Left lung (tissue), 4 donors: ENCODE measurements at regions not wholly inside any gene's neighbourhood (a gene's known extent, or its start where the extent isn't known, plus 50 kb on each side); places are given as distances from the start of the nearest gene placed in this dataset.

Source experiments
- ATAC-seq: fragments of 200-7000 bp; cut with Tn5 transposase; one replicate; pipeline ENCODE4 v1.9.1; 2020; ENCODE audit warnings: moderate library complexity
- DNase-seq, 4 donors: peaks; one replicate each; pipeline ENCODE4 v3.0.0-alpha.2; 2013 to 2020
- H3K27ac ChIP-seq, 2 donors: fragments of 200-600 bp; sonication (generic) in 1 of 2; one replicate each; pipeline versions ENCODE4 v1.5.0 to v1.8.0; 2020 to 2021
- H3K27me3 ChIP-seq, 2 donors: fragments of 200-600 bp; sonication (generic) in 1 of 2; one replicate each; pipeline versions ENCODE4 v1.5.0 to v1.8.0; 2020 to 2021
- H3K36me3 ChIP-seq, 2 donors: fragments of 200-600 bp; sonication (generic) in 1 of 2; one replicate each; pipeline versions ENCODE4 v1.5.0 to v1.8.0; 2020 to 2021
- H3K4me1 ChIP-seq, 2 donors: fragments of 200-600 bp; one replicate each; pipeline ENCODE4 v1.8.0; 2021
- H3K4me3 ChIP-seq, 2 donors: fragments of 200-600 bp; sonication (generic) in 1 of 2; one replicate each; pipeline versions ENCODE4 v1.5.0 to v1.8.0; 2020 to 2021; ENCODE audit warnings: mild to moderate bottlenecking in 1 of 2
- H3K9me3 ChIP-seq, 2 donors: fragments of 200-600 bp; sonication (generic) in 1 of 2; one replicate each; pipeline versions ENCODE4 v1.5.0 to v1.8.0; 2020 to 2021
- intact Hi-C, 2 donors: fragments of 100-400 bp; cut with DNase I; formaldehyde crosslinking; loops; one replicate each; pipeline versions ENCODE4 v1.11.2 to v1.14.2; 2022
- TF ChIP-seq, protein P1 (sequence below), 2 donors: fragments of 200-600 bp; sonication (generic) in 1 of 2; IDR thresholded peaks; one replicate each; pipeline versions ENCODE4 v1.5.0 to v1.8.0; 2021; ENCODE audit warnings: antibody characterized with exemption in 2 of 2
- donor health status: DM: no; HTN: yes; CAD: no.
- donor health status: DM: no; HTN: no; CAD: no.

DNA sequence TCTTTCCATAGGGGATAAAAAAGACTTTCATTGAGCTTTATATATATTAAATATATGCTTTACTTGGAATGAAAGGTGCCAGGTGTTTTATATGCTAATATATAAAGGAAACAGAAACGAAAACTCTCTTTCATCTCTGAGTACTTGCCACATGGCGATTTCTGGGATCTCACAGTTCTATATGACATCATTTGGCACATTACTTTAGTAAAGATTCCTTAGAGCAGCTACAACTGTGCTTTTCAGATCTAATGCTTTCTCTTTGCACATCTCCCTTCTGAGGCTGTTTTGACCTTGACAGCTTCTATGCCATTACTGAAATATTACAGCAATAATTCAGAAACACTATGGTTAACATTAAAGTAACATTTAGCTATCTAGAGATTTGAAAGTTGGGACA lies 1082.9 kb upstream of the CDH2 start:
- Histone ChIP-seq H3K4me1 (no peaks in the 10 kb centered on the region), H3K4me3 (no peak overlapping the region), H3K9me3 (peaks cover 0 to 7% of the 10 kb centered on the region in 2 donors), H3K27ac (no peak overlapping the region), H3K36me3 (no peaks in the 10 kb centered on the region), H3K27me3 (no peaks in the 10 kb centered on the region)
- intact Hi-C loops: no loop called here
- ATAC-seq (no peak), DNase-seq (no peak)
- TF ChIP-seq, protein P1, sequence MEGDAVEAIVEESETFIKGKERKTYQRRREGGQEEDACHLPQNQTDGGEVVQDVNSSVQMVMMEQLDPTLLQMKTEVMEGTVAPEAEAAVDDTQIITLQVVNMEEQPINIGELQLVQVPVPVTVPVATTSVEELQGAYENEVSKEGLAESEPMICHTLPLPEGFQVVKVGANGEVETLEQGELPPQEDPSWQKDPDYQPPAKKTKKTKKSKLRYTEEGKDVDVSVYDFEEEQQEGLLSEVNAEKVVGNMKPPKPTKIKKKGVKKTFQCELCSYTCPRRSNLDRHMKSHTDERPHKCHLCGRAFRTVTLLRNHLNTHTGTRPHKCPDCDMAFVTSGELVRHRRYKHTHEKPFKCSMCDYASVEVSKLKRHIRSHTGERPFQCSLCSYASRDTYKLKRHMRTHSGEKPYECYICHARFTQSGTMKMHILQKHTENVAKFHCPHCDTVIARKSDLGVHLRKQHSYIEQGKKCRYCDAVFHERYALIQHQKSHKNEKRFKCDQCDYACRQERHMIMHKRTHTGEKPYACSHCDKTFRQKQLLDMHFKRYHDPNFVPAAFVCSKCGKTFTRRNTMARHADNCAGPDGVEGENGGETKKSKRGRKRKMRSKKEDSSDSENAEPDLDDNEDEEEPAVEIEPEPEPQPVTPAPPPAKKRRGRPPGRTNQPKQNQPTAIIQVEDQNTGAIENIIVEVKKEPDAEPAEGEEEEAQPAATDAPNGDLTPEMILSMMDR (IDR thresholded peaks at IDR 0.05): no peak

DNA sequence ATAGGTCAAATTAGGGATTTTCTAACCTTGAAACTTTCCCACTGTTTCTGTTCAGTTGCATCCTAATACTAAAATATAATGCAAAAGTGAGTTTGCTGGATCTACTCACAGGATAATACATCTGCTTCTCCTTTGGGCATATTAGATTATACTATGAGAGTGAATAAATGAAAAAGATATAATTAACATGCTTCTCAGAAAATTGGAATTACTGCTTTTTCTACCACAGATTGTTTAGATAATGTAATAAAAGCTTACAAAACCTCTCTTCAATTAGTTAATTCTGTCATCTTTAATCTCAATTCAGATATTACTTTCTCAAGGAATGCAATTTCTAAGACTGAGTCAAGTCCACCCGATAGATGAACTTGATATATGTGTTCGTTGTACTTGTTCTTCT lies 1077.2 kb upstream of the CDH2 start:
- intact Hi-C loops: no loop called here
- TF ChIP-seq, protein P1 (IDR thresholded peaks at IDR 0.05): no peak
- Histone ChIP-seq H3K9me3 (no peaks in the 10 kb centered on the region), H3K4me1 (no peaks in the 10 kb centered on the region), H3K27me3 (no peaks in the 10 kb centered on the region), H3K4me3 (no peak overlapping the region), H3K36me3 (no peaks in the 10 kb centered on the region), H3K27ac (no peak overlapping the region)
- no peak for DNase-seq
- ATAC-seq: no peak

DNA sequence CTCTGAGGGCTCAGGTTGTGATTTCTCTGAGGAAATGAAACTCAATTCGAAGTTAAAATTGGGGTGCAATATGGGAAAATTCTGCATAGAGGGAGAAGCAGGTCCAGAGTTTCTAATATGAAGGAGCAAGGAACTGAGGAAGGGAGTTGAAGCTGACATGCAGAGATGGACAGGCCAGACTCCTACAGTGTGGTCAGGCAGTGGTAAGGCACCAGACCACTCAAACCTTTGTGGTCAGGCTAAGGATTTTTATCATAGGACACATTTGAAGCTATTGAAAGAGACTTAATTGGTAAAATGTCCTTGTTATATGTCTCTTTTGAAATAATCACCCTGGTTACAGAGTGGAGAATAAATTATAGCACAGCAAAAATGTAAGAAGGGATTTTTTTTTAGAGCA lies 1074.8 kb upstream of the CDH2 start:
- H3K27ac ChIP-seq: no peak overlapping the region
- no peaks in the 10 kb centered on the region for H3K4me1 ChIP-seq
- TF ChIP-seq, protein P1 (IDR thresholded peaks at IDR 0.05): no peak
- no peaks in the 10 kb centered on the region for H3K36me3 ChIP-seq
- ATAC-seq (no peak), DNase-seq (no peak)
- no peaks in the 10 kb centered on the region for H3K9me3 ChIP-seq
- no peak overlapping the region for H3K4me3 ChIP-seq
- intact Hi-C loops: no loop called here
- no peaks in the 10 kb centered on the region for H3K27me3 ChIP-seq

DNA sequence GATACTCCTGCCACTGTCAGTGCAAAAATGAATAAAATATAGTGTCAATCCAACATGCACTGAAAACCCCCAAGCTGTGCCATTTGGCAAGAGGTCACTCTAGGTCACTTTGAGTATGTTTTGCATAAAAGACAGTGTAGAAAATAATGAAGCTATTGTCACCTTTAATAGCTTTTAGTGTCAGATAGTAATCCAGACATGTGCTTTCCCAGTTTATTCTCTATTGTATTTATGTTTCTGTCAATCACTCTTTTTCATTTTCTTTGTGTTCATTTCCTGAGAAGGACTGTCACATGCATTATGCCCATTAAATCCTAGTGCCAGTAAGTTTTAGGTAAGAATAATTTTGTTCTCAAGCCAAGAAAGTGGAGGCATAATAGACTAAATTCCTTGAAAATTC lies 1073.9 kb upstream of the CDH2 start:
- H3K4me1 ChIP-seq: no peaks in the 10 kb centered on the region
- no peaks in the 10 kb centered on the region for H3K36me3 ChIP-seq
- no peaks in the 10 kb centered on the region for H3K9me3 ChIP-seq
- TF ChIP-seq, protein P1 (IDR thresholded peaks at IDR 0.05): no peak
- no peak overlapping the region for H3K27ac ChIP-seq
- DNase-seq: no peak
- no peak overlapping the region for H3K4me3 ChIP-seq
- no peaks in the 10 kb centered on the region for H3K27me3 ChIP-seq
- no peak for ATAC-seq
- intact Hi-C loops: no loop called here

DNA sequence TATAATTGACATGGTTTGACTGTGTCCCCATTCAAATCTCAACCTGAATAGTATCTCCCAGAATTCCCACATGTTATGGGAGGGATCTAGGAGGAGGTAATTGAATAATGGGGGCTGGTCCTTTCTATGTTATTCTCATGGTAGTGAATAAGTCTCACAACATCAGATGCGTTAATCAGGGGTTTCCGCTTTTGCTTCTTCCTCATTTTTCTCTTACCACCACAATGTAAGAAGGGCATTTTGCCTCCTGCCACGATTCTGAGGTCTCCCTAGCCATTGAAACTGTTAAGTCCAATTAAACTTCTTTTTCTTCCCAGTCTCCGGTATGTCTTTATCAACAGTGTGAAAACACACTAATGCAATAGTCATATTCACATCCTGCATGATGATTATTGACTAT lies 1073.3 kb upstream of the CDH2 start:
- H3K9me3 ChIP-seq: no peaks in the 10 kb centered on the region
- intact Hi-C loops: no loop called here
- TF ChIP-seq, protein P1 (IDR thresholded peaks at IDR 0.05): no peak
- ATAC-seq (no peak), DNase-seq (no peak)
- H3K4me3 ChIP-seq: no peak overlapping the region
- no peaks in the 10 kb centered on the region for H3K27me3 ChIP-seq
- no peak overlapping the region for H3K27ac ChIP-seq
- no peaks in the 10 kb centered on the region for H3K36me3 ChIP-seq
- no peaks in the 10 kb centered on the region for H3K4me1 ChIP-seq
